ENCODE measurements at regions not wholly inside any gene's neighbourhood (a gene's known extent, or its start where the extent isn't known, plus 50 kb on each side); places are given as distances from the start of the nearest gene placed in this dataset.

GRCh38 chr6:119716668-119717270 lies 367.2 kb upstream of the MAN1A1 start:
- intact Hi-C loops (cut with DNase I), result no loop called here
- no peak overlapping the region for H3K27ac ChIP-seq
- H3K36me3 ChIP-seq, result no peaks in the 10 kb centered on the region
- DNase-seq (no peak), ATAC-seq (no peak)
- no peaks in the 10 kb centered on the region for H3K9me3 ChIP-seq
- H3K27me3 ChIP-seq (ENCODE audit: low read depth), result no peaks in the 10 kb centered on the region
- TF ChIP-seq CTCF (IDR thresholded peaks at IDR 0.05), result no peak
- H3K4me1 ChIP-seq, result peaks cover 8% of the 10 kb centered on the region
- no peak overlapping the region for H3K4me3 ChIP-seq

GRCh38 chr6:119713903-119714302 lies 364.3 kb upstream of the MAN1A1 start:
- intact Hi-C loops (cut with DNase I), result no loop called here
- no peak overlapping the region for H3K4me3 ChIP-seq
- DNase-seq, result no peak
- no peaks in the 10 kb centered on the region for H3K9me3 ChIP-seq
- no peaks in the 10 kb centered on the region for H3K36me3 ChIP-seq
- H3K27ac ChIP-seq, result no peak overlapping the region
- no peak for ATAC-seq
- no peaks in the 10 kb centered on the region for H3K27me3 ChIP-seq (ENCODE audit: low read depth)
- peaks cover 8% of the 10 kb centered on the region for H3K4me1 ChIP-seq
- TF ChIP-seq CTCF (IDR thresholded peaks at IDR 0.05), result no peak

- DNase-seq (no peak), ATAC-seq (no peak)
- intact Hi-C loops (cut with DNase I), result no loop called here
- Histone ChIP-seq H3K9me3 (no peaks in the 10 kb centered on the region), H3K27me3 (ENCODE audit: low read depth) (no peaks in the 10 kb centered on the region), H3K4me1 (no peaks in the 10 kb centered on the region), H3K36me3 (no peaks in the 10 kb centered on the region), H3K4me3 (no peak overlapping the region), H3K27ac (no peak overlapping the region)
- TF ChIP-seq CTCF (IDR thresholded peaks at IDR 0.05), result no peak
Observed at GRCh38 chr6:119686644-119687043, 337.1 kb upstream of the MAN1A1 start.

- no peaks in the 10 kb centered on the region for H3K9me3 ChIP-seq
- H3K27me3 ChIP-seq (ENCODE audit: low read depth), result no peaks in the 10 kb centered on the region
- ATAC-seq, result no peak
- intact Hi-C loops (cut with DNase I), result no loop called here
- H3K4me3 ChIP-seq, result no peak overlapping the region
- H3K4me1 ChIP-seq, result no peaks in the 10 kb centered on the region
- TF ChIP-seq CTCF (IDR thresholded peaks at IDR 0.05), result no peak
- no peak overlapping the region for H3K27ac ChIP-seq
- no peak for DNase-seq
- no peaks in the 10 kb centered on the region for H3K36me3 ChIP-seq
Observed at GRCh38 chr6:119686240-119686639, 336.7 kb upstream of the MAN1A1 start.

- Histone ChIP-seq H3K9me3 (no peaks in the 10 kb centered on the region), H3K4me1 (no peaks in the 10 kb centered on the region), H3K4me3 (no peak overlapping the region), H3K27me3 (ENCODE audit: low read depth) (no peaks in the 10 kb centered on the region), H3K27ac (no peak overlapping the region), H3K36me3 (no peaks in the 10 kb centered on the region)
- no peak for DNase-seq
- TF ChIP-seq CTCF (IDR thresholded peaks at IDR 0.05), result no peak
- intact Hi-C loops (cut with DNase I), result no loop called here
- ATAC-seq, result no peak
Observed at GRCh38 chr6:119683671-119684070, 334.1 kb upstream of the MAN1A1 start.

- no peak for ATAC-seq
- DNase-seq, result no peak
- Histone ChIP-seq H3K27me3 (ENCODE audit: low read depth) (no peaks in the 10 kb centered on the region), H3K36me3 (no peaks in the 10 kb centered on the region), H3K9me3 (no peaks in the 10 kb centered on the region), H3K4me3 (no peak overlapping the region), H3K27ac (no peak overlapping the region), H3K4me1 (no peaks in the 10 kb centered on the region)
- TF ChIP-seq CTCF (IDR thresholded peaks at IDR 0.05), result no peak
- intact Hi-C loops (cut with DNase I), result no loop called here
Observed at GRCh38 chr6:119683031-119683430, 333.5 kb upstream of the MAN1A1 start.

All from lower lobe of right lung (tissue), 2 donors.